IPS-NIHi11 (cell line): ENCODE measurements at regions not wholly inside any gene's neighbourhood (a gene's known extent, or its start where the extent isn't known, plus 50 kb on each side); places are given as distances from the start of the nearest gene placed in this dataset.
"Not testable (repeated sequence)": the region's sequence is repeated elsewhere in the genome, so short reads cannot be mapped to it uniquely, and the experiment has no call there.

Experiments used
- DNase-seq: peaks from one replicate; pipeline ENCODE4 v3.0.0; 2012; ENCODE audit warnings: mixed read lengths, low spot score

- no peak for DNase-seq
Measured at GRCh38 chr4:55251896-55252295, 94.1 kb upstream of the SRD5A3 start.

GRCh38 chr4:55253948-55254593, 92.0 kb upstream of the SRD5A3 start:
- DNase-seq = peak; percentile 18

GRCh38 chr4:55255179-55255578, 90.9 kb upstream of the SRD5A3 start:
- DNase-seq = no peak

- no peak for DNase-seq
Measured at GRCh38 chr4:55256787-55257186, 89.3 kb upstream of the SRD5A3 start.

- DNase-seq = no peak
Measured at GRCh38 chr4:55258152-55258865, 87.7 kb upstream of the SRD5A3 start.

- DNase-seq = no peak
Measured at GRCh38 chr4:55259294-55259693, 86.7 kb upstream of the SRD5A3 start.

GRCh38 chr4:55269470-55269869, 76.6 kb upstream of the SRD5A3 start:
- DNase-seq = no peak

GRCh38 chr4:55269995-55270394, 76.0 kb upstream of the SRD5A3 start:
- no peak for DNase-seq

GRCh38 chr4:55270481-55270880, 75.6 kb upstream of the SRD5A3 start:
- no peak for DNase-seq

GRCh38 chr4:55272102-55272501, 73.9 kb upstream of the SRD5A3 start:
- DNase-seq = no peak

GRCh38 chr4:55272589-55272988, 73.5 kb upstream of the SRD5A3 start:
- no peak for DNase-seq

GRCh38 chr4:55277011-55277410, 69.0 kb upstream of the SRD5A3 start:
- no peak for DNase-seq

GRCh38 chr4:55278316-55278715, 67.7 kb upstream of the SRD5A3 start:
- DNase-seq = no peak

- not testable (repeated sequence) for DNase-seq
Measured at GRCh38 chr4:55280474-55280873, 65.6 kb upstream of the SRD5A3 start.

- not testable (repeated sequence) for DNase-seq
Measured at GRCh38 chr4:55281118-55281683, 64.8 kb upstream of the SRD5A3 start.

- no peak for DNase-seq
Measured at GRCh38 chr4:55284331-55284730, 61.7 kb upstream of the SRD5A3 start.

GRCh38 chr4:55291227-55291640, 54.8 kb upstream of the SRD5A3 start:
- DNase-seq = no peak

- DNase-seq = no peak
Measured at GRCh38 chr4:55296096-55296495, 49.9 kb upstream of the SRD5A3 start.
